ENCODE measurements at regions not wholly inside any gene's neighbourhood (a gene's known extent, or its start where the extent isn't known, plus 50 kb on each side); places are given as distances from the start of the nearest gene placed in this dataset.

GRCh38 chr10:6817770-6818169 lies 237.7 kb upstream of the PRKCQ start:
- H3K4me3 ChIP-seq, result no peak overlapping the region
- H3K27me3 ChIP-seq (ENCODE audit: control insufficient read depth in 2 of 2, insufficient read depth in 2 of 2, low read length in 2 of 2), result peaks cover 0 to 21% of the 10 kb centered on the region in 2 experiments; a peak in 4 of 5 replicates
- FAIRE-seq (no peak), DNase-seq (ENCODE audit: extremely low read depth in 1 of 4, low spot score in 3 of 4) (no peak), ATAC-seq (no peak)
- ChIA-PET POLR2A (no interaction called here), CTCF (ENCODE audit: low intra/inter-chr PET ratio) (no interaction called here)
- 1% methylated on average over 4 of the region's 4 CpGs for WGBS (ENCODE audit: insufficient coverage, low coverage, missing lambda C conversion rate)
- no TSS peak for BruUV-seq (replicated peaks)
- H3K9ac ChIP-seq (ENCODE audit: insufficient read depth in 1 of 2, low read depth in 2 of 2, low read length in 2 of 2), result no peak overlapping the region
- H2AFZ ChIP-seq (ENCODE audit: low read depth, low read length), result no peak overlapping the region
- H3K9me3 ChIP-seq (replicated peaks; ENCODE audit: control insufficient read depth, insufficient read depth, low read depth, low read length), result no peaks in the 10 kb centered on the region
- no peaks in the 10 kb centered on the region for H3K36me3 ChIP-seq (ENCODE audit: control insufficient read depth, insufficient read depth, low read length)
- H3K79me2 ChIP-seq (ENCODE audit: control insufficient read depth, insufficient read depth, low read length), result no peaks in the 10 kb centered on the region
- in situ Hi-C loops (cut with MboI), result no loop called here
- no peaks in the 10 kb centered on the region for H4K20me1 ChIP-seq (replicated peaks; ENCODE audit: control insufficient read depth, insufficient read depth, low read length)
- H3K9me1 ChIP-seq (ENCODE audit: control insufficient read depth, insufficient read depth, low read length), result no peaks in the 10 kb centered on the region
- no peak overlapping the region for H3K27ac ChIP-seq (ENCODE audit: extremely low read depth, low read depth, low read length)
- H3K4me1 ChIP-seq (replicated peaks in 1 of 2; ENCODE audit: control insufficient read depth in 2 of 2, insufficient read depth in 2 of 2, low read length in 2 of 2), result no peaks in the 10 kb centered on the region
- intact Hi-C loops (cut with micrococcal nuclease), result no loop called here
- H3K4me2 ChIP-seq (ENCODE audit: insufficient read depth, low read length), result no peak overlapping the region
- TF ChIP-seq LEF1 (IDR thresholded peaks at IDR 0.05) (no peak), ZNF41 (CRISPR knock-in tag; conservative IDR thresholded peaks at IDR 0.05) (no peak), ZNF695 (CRISPR knock-in tag; IDR thresholded peaks at IDR 0.05) (no peak), ZBTB26 (CRISPR knock-in tag; IDR thresholded peaks at IDR 0.05) (no peak), SNIP1 (IDR thresholded peaks at IDR 0.05; ENCODE audit: low read depth) (no peak), ZNF175 (CRISPR knock-in tag; IDR thresholded peaks at IDR 0.05; ENCODE audit: low read depth) (no peak), ZNF778 (CRISPR knock-in tag; IDR thresholded peaks at IDR 0.05) (no peak), ZNF24 (IDR thresholded peaks at IDR 0.05) (no peak), TBP (optimal IDR thresholded peaks at IDR 0.05; ENCODE audit: low read depth, low read length) (no peak), RHOXF2B (CRISPR knock-in tag; conservative IDR thresholded peaks at IDR 0.05) (no peak), LARP7 (IDR thresholded peaks at IDR 0.05) (no peak), TRIM24 (IDR thresholded peaks at IDR 0.05) (no peak), JUNB (CRISPR knock-in tag; conservative IDR thresholded peaks at IDR 0.05) (no peak), MCM5 (IDR thresholded peaks at IDR 0.05; ENCODE audit: low read depth) (no peak), FOXP1 (CRISPR knock-in tag; IDR thresholded peaks at IDR 0.05) (no peak)
- TF ChIP-seq, protein P1, sequence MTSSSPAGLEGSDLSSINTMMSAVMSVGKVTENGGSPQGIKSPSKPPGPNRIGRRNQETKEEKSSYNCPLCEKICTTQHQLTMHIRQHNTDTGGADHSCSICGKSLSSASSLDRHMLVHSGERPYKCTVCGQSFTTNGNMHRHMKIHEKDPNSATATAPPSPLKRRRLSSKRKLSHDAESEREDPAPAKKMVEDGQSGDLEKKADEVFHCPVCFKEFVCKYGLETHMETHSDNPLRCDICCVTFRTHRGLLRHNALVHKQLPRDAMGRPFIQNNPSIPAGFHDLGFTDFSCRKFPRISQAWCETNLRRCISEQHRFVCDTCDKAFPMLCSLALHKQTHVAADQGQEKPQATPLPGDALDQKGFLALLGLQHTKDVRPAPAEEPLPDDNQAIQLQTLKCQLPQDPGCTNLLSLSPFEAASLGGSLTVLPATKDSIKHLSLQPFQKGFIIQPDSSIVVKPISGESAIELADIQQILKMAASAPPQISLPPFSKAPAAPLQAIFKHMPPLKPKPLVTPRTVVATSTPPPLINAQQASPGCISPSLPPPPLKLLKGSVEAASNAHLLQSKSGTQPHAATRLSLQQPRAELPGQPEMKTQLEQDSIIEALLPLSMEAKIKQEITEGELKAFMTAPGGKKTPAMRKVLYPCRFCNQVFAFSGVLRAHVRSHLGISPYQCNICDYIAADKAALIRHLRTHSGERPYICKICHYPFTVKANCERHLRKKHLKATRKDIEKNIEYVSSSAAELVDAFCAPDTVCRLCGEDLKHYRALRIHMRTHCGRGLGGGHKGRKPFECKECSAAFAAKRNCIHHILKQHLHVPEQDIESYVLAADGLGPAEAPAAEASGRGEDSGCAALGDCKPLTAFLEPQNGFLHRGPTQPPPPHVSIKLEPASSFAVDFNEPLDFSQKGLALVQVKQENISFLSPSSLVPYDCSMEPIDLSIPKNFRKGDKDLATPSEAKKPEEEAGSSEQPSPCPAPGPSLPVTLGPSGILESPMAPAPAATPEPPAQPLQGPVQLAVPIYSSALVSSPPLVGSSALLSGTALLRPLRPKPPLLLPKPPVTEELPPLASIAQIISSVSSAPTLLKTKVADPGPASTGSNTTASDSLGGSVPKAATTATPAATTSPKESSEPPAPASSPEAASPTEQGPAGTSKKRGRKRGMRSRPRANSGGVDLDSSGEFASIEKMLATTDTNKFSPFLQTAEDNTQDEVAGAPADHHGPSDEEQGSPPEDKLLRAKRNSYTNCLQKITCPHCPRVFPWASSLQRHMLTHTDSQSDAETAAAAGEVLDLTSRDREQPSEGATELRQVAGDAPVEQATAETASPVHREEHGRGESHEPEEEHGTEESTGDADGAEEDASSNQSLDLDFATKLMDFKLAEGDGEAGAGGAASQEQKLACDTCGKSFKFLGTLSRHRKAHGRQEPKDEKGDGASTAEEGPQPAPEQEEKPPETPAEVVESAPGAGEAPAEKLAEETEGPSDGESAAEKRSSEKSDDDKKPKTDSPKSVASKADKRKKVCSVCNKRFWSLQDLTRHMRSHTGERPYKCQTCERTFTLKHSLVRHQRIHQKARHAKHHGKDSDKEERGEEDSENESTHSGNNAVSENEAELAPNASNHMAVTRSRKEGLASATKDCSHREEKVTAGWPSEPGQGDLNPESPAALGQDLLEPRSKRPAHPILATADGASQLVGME (CRISPR knock-in tag; IDR thresholded peaks at IDR 0.05), result no peak
- TF ChIP-seq, protein P2, sequence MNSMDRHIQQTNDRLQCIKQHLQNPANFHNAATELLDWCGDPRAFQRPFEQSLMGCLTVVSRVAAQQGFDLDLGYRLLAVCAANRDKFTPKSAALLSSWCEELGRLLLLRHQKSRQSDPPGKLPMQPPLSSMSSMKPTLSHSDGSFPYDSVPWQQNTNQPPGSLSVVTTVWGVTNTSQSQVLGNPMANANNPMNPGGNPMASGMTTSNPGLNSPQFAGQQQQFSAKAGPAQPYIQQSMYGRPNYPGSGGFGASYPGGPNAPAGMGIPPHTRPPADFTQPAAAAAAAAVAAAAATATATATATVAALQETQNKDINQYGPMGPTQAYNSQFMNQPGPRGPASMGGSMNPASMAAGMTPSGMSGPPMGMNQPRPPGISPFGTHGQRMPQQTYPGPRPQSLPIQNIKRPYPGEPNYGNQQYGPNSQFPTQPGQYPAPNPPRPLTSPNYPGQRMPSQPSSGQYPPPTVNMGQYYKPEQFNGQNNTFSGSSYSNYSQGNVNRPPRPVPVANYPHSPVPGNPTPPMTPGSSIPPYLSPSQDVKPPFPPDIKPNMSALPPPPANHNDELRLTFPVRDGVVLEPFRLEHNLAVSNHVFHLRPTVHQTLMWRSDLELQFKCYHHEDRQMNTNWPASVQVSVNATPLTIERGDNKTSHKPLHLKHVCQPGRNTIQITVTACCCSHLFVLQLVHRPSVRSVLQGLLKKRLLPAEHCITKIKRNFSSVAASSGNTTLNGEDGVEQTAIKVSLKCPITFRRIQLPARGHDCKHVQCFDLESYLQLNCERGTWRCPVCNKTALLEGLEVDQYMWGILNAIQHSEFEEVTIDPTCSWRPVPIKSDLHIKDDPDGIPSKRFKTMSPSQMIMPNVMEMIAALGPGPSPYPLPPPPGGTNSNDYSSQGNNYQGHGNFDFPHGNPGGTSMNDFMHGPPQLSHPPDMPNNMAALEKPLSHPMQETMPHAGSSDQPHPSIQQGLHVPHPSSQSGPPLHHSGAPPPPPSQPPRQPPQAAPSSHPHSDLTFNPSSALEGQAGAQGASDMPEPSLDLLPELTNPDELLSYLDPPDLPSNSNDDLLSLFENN (IDR thresholded peaks at IDR 0.05; ENCODE audit: low read depth in 2 of 2, low read length in 2 of 2), result no peak
